ENCODE measurements at regions not wholly inside any gene's neighbourhood (a gene's known extent, or its start where the extent isn't known, plus 50 kb on each side); places are given as distances from the start of the nearest gene placed in this dataset.

DNA sequence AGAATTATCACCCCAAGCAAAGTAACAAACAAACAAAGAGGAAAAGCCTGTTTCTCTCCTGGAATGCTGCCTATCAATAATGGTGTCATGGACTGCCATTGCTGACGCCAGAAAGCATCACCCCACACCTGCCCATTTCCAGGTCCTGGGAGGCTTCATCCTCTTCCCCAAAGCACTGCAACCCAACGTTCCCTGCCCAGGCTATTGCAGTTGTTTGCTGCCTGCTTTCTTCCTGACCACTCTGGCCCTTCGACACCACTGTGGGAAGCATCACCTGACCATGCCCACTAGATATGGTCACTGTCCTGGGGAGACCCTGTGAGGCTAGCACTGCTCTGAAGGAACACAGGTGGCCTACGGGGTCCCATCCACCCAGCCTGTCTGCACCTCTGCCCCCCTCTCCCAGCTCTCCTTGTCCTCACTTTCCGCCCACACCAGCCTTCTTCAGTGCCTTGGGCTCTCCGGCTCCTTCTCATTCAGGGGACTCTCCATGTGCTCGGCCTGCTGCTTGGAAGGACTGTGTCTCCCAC is 439.6 kb downstream of the GLRX3 start:
- TF ChIP-seq, protein P1, sequence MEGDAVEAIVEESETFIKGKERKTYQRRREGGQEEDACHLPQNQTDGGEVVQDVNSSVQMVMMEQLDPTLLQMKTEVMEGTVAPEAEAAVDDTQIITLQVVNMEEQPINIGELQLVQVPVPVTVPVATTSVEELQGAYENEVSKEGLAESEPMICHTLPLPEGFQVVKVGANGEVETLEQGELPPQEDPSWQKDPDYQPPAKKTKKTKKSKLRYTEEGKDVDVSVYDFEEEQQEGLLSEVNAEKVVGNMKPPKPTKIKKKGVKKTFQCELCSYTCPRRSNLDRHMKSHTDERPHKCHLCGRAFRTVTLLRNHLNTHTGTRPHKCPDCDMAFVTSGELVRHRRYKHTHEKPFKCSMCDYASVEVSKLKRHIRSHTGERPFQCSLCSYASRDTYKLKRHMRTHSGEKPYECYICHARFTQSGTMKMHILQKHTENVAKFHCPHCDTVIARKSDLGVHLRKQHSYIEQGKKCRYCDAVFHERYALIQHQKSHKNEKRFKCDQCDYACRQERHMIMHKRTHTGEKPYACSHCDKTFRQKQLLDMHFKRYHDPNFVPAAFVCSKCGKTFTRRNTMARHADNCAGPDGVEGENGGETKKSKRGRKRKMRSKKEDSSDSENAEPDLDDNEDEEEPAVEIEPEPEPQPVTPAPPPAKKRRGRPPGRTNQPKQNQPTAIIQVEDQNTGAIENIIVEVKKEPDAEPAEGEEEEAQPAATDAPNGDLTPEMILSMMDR (conservative IDR thresholded peaks at IDR 0.05; ENCODE audit: low read depth, low read length): no peak
- TF ChIP-seq EZH2 (IDR thresholded peaks at IDR 0.05; ENCODE audit: borderline replicate concordance, low read depth, low read length, poor library complexity, severe bottlenecking): no peak

Measured in A673 (cell line).